Epithelial cell of proximal tubule (primary cell): ENCODE measurements at regions not wholly inside any gene's neighbourhood (a gene's known extent, or its start where the extent isn't known, plus 50 kb on each side); places are given as distances from the start of the nearest gene placed in this dataset.

Experiments used
- DNase-seq: peaks from one replicate; pipeline ENCODE4 v3.0.0-alpha.2; 2011; ENCODE audit warnings: low read depth
- H3K4me3 ChIP-seq: 2 replicates; pipeline ENCODE4 v1.5.1; 2011; ENCODE audit warnings: low read depth, mild to moderate bottlenecking, low read length
- TF ChIP-seq, protein P1 (sequence below): conservative IDR thresholded peaks from 2 replicates; pipeline ENCODE4 v1.5.1; 2012; ENCODE audit warnings: low read depth, mild to moderate bottlenecking, low read length

DNA sequence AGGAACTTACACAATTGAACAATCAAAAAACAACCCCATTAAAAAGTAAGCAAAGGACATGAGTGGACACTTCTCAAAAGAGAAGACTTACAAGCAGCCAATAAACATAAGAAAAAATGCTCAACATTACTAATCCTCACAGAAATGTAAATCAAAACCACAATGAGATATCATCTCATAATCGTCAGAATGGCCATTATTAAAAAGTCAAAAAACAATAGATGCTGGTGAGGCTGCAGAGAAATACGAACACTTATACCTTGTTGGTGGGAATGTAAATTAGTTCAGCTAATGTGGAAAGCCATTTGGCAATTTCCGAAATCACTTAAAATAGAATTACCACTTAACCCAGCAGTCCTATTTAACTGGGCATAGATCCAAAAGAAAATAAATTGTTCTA is 301.9 kb upstream of the KCNJ16 start:
- TF ChIP-seq, protein P1, sequence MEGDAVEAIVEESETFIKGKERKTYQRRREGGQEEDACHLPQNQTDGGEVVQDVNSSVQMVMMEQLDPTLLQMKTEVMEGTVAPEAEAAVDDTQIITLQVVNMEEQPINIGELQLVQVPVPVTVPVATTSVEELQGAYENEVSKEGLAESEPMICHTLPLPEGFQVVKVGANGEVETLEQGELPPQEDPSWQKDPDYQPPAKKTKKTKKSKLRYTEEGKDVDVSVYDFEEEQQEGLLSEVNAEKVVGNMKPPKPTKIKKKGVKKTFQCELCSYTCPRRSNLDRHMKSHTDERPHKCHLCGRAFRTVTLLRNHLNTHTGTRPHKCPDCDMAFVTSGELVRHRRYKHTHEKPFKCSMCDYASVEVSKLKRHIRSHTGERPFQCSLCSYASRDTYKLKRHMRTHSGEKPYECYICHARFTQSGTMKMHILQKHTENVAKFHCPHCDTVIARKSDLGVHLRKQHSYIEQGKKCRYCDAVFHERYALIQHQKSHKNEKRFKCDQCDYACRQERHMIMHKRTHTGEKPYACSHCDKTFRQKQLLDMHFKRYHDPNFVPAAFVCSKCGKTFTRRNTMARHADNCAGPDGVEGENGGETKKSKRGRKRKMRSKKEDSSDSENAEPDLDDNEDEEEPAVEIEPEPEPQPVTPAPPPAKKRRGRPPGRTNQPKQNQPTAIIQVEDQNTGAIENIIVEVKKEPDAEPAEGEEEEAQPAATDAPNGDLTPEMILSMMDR, result no peak
- H3K4me3 ChIP-seq, result no peak overlapping the region
- no peak for DNase-seq

DNA sequence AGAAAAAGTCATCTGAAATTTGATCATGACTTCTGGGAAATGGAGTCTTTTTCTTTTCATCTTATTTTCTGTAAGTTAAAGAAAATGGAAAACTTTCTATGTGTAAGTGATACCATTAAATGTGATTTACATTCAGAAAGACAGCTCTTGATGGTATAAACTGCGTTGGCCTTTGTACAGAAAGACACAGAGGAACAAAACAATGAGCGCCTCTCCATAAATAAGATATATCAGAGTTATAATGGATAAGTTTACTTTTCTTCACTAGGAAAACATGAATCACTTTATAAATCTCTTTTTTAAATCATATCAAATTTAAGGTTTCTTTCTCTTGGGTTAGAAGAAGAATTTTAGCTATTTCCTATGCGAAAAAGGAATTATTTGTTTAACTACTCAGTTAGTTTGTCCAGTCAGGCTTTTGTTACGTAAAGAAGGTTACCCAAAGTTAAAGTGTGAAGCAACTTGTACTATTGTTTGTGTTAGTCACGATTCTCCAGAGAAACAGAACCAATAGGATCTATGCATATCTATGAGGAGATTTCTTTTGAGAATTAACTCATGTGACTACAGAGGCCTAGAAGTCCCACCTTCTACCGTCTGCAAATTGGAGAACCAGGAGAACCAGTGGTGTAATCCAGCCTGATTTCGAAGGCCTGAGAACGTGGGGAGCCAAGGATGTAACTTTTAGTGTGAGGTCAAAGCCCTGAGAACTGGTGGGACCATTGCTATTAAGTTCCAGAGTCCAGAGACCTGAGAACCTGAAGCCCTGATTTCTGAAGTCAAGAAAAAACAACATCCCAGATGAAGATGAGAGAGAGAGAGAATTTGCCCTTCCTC is 295.4 kb upstream of the KCNJ16 start:
- DNase-seq, result no peak
- H3K4me3 ChIP-seq, result no peak overlapping the region

DNA sequence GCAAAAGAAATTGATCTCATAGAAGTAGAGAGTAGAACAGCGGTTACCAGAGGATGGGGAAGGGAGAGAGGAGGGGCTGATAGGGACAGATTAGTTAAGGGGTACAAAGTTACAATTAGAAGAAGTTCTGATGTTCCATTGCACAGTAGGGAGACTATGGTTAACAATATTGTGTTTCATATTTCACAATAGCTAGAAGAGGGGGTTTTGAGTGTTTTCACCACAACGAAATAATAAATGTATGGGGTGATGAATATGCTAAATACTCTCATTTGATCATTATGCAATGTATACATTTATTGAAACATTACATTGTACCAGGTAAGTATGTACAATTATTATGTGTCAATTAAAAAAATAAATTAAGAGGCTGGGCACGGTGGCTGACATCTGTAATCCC is 291.2 kb upstream of the KCNJ16 start:
- TF ChIP-seq, protein P1, result no peak
- no peak overlapping the region for H3K4me3 ChIP-seq
- DNase-seq, result no peak

More for the DNA sequence above, 295.4 kb upstream of the KCNJ16 start:
- TF ChIP-seq, protein P1, result no peak

DNA sequence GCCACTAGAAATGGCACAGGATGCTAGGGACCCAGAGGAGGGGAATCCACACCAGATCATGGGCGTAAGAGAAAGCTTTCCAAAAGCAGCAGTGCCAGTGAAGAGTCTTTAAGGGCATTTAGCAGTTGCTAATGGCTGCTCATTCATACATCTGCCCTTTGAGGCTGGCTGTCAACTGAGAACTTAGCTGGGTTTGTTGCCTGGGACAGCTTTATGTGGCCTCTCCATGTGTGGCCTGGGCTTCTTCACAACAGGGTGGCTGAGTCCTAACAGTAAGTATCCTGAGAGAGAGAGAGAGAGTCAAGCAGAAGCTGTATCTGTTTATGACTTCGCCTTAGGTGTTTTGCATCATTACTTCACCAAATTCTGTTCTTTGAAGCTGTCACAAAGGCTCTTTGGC is 286.1 kb upstream of the KCNJ16 start:
- H3K4me3 ChIP-seq, result no peak overlapping the region
- TF ChIP-seq, protein P1, result no peak
- DNase-seq, result no peak

DNA sequence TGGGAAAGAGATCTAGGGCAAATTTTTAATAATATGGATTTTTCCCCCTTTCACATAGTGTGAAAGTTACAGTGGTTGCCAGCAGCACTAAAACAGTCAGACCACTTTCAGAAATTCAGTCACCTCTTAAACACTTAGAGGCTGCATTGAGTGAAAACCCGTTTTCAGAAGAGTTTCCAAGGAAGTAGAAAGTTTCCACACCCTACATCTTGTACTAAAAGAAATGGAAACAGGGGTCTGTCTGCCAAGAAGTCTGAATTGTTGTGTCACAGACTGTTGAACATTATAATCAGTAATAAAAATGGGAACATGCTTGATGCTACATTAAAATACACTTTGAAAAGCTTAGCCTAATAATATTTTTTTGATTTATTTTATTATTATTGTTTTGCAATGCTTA is 278.9 kb upstream of the KCNJ16 start:
- no peak overlapping the region for H3K4me3 ChIP-seq
- TF ChIP-seq, protein P1, result no peak
- DNase-seq, result no peak

DNA sequence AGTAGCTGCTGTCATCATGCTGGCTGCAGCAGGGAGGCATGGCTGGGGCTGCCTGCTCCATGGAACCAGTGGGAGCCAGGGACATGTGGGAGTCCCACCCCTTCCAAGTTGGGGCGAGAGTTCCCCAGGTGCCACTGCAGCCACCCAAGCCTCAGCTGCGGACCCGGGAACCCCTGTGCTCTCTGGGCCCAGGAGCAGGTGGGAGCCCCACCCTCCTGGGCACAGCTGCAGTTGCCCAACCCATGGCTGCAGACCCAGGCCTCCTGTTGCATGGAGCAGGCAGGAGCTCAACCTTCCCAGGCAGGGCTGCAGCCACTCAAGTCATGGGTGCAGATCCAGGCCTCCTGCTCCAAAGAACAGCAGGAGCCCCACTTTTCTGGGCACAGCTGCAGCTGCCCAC is 274.2 kb upstream of the KCNJ16 start:
- H3K4me3 ChIP-seq, result no peak overlapping the region
- TF ChIP-seq, protein P1, result no peak
- DNase-seq, result no peak

DNA sequence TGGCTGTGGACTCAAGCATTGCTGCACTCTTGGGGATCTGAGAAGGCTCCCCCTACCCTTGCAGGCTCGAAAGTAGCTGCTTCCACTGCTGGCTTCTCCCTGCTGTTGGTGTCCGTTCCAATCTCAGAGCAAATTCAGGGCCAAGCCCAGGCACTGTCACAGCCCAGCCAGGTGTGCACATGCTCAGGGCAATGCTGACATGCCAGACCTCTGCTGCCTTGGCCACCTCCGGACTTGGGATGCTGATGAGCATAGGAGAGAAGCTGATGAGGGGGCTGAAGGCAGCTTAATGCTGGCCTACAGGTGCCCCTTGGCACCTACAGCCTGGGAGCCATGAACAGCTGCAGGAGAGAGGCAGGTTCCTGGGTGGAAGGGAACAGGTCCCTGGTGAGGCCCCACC is 273.7 kb upstream of the KCNJ16 start:
- TF ChIP-seq, protein P1, result no peak
- H3K4me3 ChIP-seq, result no peak overlapping the region

More for the DNA sequence above, 273.7 kb upstream of the KCNJ16 start:
- no peak for DNase-seq
